Osteocyte (in vitro differentiated cells): ENCODE measurements at regions not wholly inside any gene's neighbourhood (a gene's known extent, or its start where the extent isn't known, plus 50 kb on each side); places are given as distances from the start of the nearest gene placed in this dataset.

ENCODE experiments used
- DNase-seq: peaks from one replicate; pipeline ENCODE4 v3.0.0; 2021; ENCODE audit warnings: mixed read lengths; ENCODE audit not compliant: unreplicated experiment; ENCODE audit errors: extremely low spot score
- H3K27ac Mint-ChIP-seq: one replicate; pipeline ENCODE4 v1.8.0; 2021; ENCODE audit warnings: mild to moderate bottlenecking, mixed read lengths; ENCODE audit not compliant: unreplicated experiment
- H3K27me3 Mint-ChIP-seq: one replicate; pipeline ENCODE4 v1.8.0; 2021; ENCODE audit warnings: mixed read lengths; ENCODE audit not compliant: unreplicated experiment
- H3K36me3 Mint-ChIP-seq: one replicate; pipeline ENCODE4 v1.8.0; 2021; ENCODE audit warnings: mixed read lengths; ENCODE audit not compliant: unreplicated experiment
- H3K4me1 Mint-ChIP-seq: one replicate; pipeline ENCODE4 v1.8.0; 2021; ENCODE audit warnings: mixed read lengths; ENCODE audit not compliant: unreplicated experiment
- H3K4me3 Mint-ChIP-seq: one replicate; pipeline ENCODE4 v1.8.0; 2021; ENCODE audit warnings: mild to moderate bottlenecking, moderate library complexity, mixed read lengths; ENCODE audit not compliant: unreplicated experiment
- H3K9me3 Mint-ChIP-seq: one replicate; pipeline ENCODE4 v1.8.0; 2021; ENCODE audit warnings: mixed read lengths; ENCODE audit not compliant: unreplicated experiment
- TF ChIP-seq, protein P1 (sequence below): fragments of 200-600 bp; sonication (generic); IDR thresholded peaks from 2 replicates; pipeline ENCODE4 v1.5.0; 2021; ENCODE audit warnings: antibody characterized with exemption, mild to moderate bottlenecking, moderate library complexity

DNA sequence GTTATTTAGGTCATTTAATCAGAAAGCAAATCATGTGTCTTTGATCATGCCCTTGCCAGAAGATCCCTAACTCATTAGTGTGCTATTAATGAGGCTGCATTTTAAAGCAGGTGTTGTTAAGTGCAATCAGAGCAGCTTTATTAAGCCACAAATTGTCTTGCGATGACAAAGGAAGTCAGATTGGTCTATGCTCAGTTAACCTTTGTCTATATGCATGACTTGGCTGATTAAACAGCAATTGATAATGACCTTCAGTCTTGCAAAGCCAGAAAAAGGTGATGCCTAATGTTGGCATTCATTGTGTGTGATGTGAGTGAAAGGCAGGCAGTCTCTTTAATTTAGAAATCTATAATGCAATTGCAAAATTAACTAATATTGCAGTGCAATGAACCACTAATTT, 166.9 kb downstream of the RND3 start:
- H3K9me3 Mint-ChIP-seq = peaks cover 15% of the 10 kb centered on the region
- H3K36me3 Mint-ChIP-seq = peaks cover under 1% of the 10 kb centered on the region
- no peak overlapping the region for H3K4me3 Mint-ChIP-seq
- no peaks in the 10 kb centered on the region for H3K4me1 Mint-ChIP-seq
- H3K27ac Mint-ChIP-seq = no peak overlapping the region
- DNase-seq = no peak
- H3K27me3 Mint-ChIP-seq = no peaks in the 10 kb centered on the region
- TF ChIP-seq, protein P1, sequence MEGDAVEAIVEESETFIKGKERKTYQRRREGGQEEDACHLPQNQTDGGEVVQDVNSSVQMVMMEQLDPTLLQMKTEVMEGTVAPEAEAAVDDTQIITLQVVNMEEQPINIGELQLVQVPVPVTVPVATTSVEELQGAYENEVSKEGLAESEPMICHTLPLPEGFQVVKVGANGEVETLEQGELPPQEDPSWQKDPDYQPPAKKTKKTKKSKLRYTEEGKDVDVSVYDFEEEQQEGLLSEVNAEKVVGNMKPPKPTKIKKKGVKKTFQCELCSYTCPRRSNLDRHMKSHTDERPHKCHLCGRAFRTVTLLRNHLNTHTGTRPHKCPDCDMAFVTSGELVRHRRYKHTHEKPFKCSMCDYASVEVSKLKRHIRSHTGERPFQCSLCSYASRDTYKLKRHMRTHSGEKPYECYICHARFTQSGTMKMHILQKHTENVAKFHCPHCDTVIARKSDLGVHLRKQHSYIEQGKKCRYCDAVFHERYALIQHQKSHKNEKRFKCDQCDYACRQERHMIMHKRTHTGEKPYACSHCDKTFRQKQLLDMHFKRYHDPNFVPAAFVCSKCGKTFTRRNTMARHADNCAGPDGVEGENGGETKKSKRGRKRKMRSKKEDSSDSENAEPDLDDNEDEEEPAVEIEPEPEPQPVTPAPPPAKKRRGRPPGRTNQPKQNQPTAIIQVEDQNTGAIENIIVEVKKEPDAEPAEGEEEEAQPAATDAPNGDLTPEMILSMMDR = no peak

GRCh38 chr2:150319658-150320555, 167.6 kb downstream of the RND3 start:
- Mint-ChIP-seq H3K4me1 (no peaks in the 10 kb centered on the region), H3K27me3 (no peaks in the 10 kb centered on the region), H3K36me3 (peaks cover 2% of the 10 kb centered on the region), H3K4me3 (no peak overlapping the region), H3K27ac (no peak overlapping the region), H3K9me3 (peaks cover 21% of the 10 kb centered on the region)
- no peak for DNase-seq
- TF ChIP-seq, protein P1 = no peak

GRCh38 chr2:150319085-150319484, 168.4 kb downstream of the RND3 start:
- TF ChIP-seq, protein P1 = no peak

DNA sequence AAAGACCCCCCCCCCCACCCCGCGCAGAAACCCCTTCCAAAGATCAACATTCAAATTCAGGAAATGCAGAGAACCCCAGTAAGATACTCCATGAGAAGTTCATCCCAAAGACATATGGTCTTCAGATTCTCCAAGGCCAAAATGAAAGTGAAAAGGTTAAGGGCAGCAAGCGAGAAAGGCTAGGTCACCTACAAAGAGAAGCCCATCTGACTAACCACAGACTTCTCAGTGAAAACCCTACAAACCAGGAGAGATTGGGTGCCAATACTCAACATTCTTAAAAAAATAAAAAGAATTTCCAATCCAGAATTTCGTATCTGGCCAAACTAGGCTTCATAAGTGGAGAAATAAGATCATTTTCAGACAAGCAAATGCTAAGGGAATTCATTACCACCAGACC, 175.2 kb downstream of the RND3 start:
- H3K4me1 Mint-ChIP-seq = peaks cover 3% of the 10 kb centered on the region
- no peak overlapping the region for H3K4me3 Mint-ChIP-seq
- peaks cover 37% of the 10 kb centered on the region for H3K9me3 Mint-ChIP-seq
- DNase-seq = no peak
- TF ChIP-seq, protein P1 = no peak
- no peak overlapping the region for H3K27ac Mint-ChIP-seq
- H3K27me3 Mint-ChIP-seq = no peaks in the 10 kb centered on the region
- H3K36me3 Mint-ChIP-seq = peaks cover 5% of the 10 kb centered on the region

More at GRCh38 chr2:150319085-150319484, 168.4 kb downstream of the RND3 start:
- Mint-ChIP-seq H3K27ac (no peak overlapping the region), H3K36me3 (peaks cover 2% of the 10 kb centered on the region), H3K27me3 (no peaks in the 10 kb centered on the region), H3K9me3 (peaks cover 25% of the 10 kb centered on the region), H3K4me1 (no peaks in the 10 kb centered on the region), H3K4me3 (no peak overlapping the region)
- no peak for DNase-seq

DNA sequence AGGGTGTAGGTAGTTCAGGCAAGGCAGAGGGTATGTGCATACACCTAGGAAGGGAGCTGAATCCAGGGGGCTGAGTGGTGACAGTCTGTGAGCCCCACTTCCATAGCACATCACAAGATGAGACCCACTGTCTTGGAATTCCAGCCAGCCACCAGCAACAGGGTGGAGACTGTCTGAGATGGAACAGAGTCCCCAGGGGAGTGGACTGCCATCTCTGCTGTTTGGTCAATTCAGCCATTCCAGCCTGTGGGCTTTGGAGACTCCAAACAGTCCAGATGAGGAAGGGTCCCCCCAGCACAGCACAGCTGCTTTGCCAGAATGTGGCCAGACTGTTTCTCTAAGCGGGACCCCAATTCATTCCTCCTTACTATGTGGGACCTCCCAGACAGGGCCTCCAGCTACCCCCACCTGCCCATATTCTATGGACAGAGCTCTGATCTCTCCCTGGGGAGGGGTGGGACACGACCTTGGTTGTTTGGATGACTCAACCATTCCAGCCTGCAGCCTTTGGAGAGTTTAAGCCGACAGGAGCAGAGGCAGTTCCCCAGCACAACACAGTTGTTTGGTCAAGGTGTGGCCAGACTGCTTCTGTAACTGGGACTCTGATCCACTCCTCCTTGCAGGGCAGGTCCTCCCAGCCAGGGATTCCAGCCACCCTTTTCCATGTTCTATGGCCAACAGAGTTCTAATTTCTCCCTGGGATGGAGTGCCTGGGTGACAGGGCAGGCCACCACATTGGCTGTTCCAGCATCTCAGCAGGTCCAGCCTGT, 178.0 kb downstream of the RND3 start:
- no peak for DNase-seq
- Mint-ChIP-seq H3K4me3 (no peak overlapping the region), H3K27ac (no peak overlapping the region), H3K36me3 (peaks cover 4% of the 10 kb centered on the region), H3K4me1 (peaks cover 3% of the 10 kb centered on the region), H3K27me3 (no peaks in the 10 kb centered on the region), H3K9me3 (peaks cover 19% of the 10 kb centered on the region)
- TF ChIP-seq, protein P1 = no peak
